ENCODE measurements at regions not wholly inside any gene's neighbourhood (a gene's known extent, or its start where the extent isn't known, plus 50 kb on each side); places are given as distances from the start of the nearest gene placed in this dataset.
"Not testable (repeated sequence)": the region's sequence is repeated elsewhere in the genome, so short reads cannot be mapped to it uniquely, and the experiment has no call there.

- DNase-seq = no peak
These were observed 495.8 kb downstream of the TTLL7 start for GRCh38 chr1:83503153-83503552.

- no peak for DNase-seq
These were observed 497.8 kb downstream of the TTLL7 start for GRCh38 chr1:83500987-83501591.

GRCh38 chr1:83500531-83500930 is 498.4 kb downstream of the TTLL7 start:
- no peak for DNase-seq

GRCh38 chr1:83499998-83500397 is 498.9 kb downstream of the TTLL7 start:
- no peak for DNase-seq

GRCh38 chr1:83497563-83497962 is 501.4 kb downstream of the TTLL7 start:
- DNase-seq = no peak

- DNase-seq = no peak
These were observed 503.4 kb downstream of the TTLL7 start for GRCh38 chr1:83495560-83495959.

GRCh38 chr1:83493633-83494032 is 505.3 kb downstream of the TTLL7 start:
- no peak for DNase-seq

- no peak for DNase-seq
These were observed 507.0 kb downstream of the TTLL7 start for GRCh38 chr1:83491930-83492329.

GRCh38 chr1:83490988-83491387 is 507.9 kb downstream of the TTLL7 start:
- DNase-seq = no peak

- not testable (repeated sequence) for DNase-seq
These were observed 510.8 kb downstream of the TTLL7 start for GRCh38 chr1:83488105-83488504.

- not testable (repeated sequence) for DNase-seq
These were observed 511.5 kb downstream of the TTLL7 start for GRCh38 chr1:83487460-83487859.

GRCh38 chr1:83485314-83486019 is 513.5 kb downstream of the TTLL7 start:
- DNase-seq = not testable (repeated sequence)

- DNase-seq = not testable (repeated sequence)
These were observed 517.6 kb downstream of the TTLL7 start for GRCh38 chr1:83481284-83481683.

GRCh38 chr1:83479591-83480239 is 519.2 kb downstream of the TTLL7 start:
- DNase-seq = not testable (repeated sequence)

GRCh38 chr1:83478127-83478526 is 520.8 kb downstream of the TTLL7 start:
- DNase-seq = not testable (repeated sequence)

GRCh38 chr1:83476518-83476917 is 522.4 kb downstream of the TTLL7 start:
- not testable (repeated sequence) for DNase-seq

GRCh38 chr1:83474946-83475345 is 524.0 kb downstream of the TTLL7 start:
- DNase-seq = not testable (repeated sequence)

- DNase-seq = not testable (repeated sequence)
These were observed 524.9 kb downstream of the TTLL7 start for GRCh38 chr1:83473986-83474385.

- DNase-seq = not testable (repeated sequence)
These were observed 526.9 kb downstream of the TTLL7 start for GRCh38 chr1:83472066-83472465.

GRCh38 chr1:83471272-83471671 is 527.7 kb downstream of the TTLL7 start:
- DNase-seq = not testable (repeated sequence)

GRCh38 chr1:83468336-83468735 is 530.6 kb downstream of the TTLL7 start:
- not testable (repeated sequence) for DNase-seq

GRCh38 chr1:83457735-83458248 is 541.1 kb downstream of the TTLL7 start:
- not testable (repeated sequence) for DNase-seq

GRCh38 chr1:83457281-83457680 is 541.7 kb downstream of the TTLL7 start:
- DNase-seq = not testable (repeated sequence)

- DNase-seq = not testable (repeated sequence)
These were observed 543.2 kb downstream of the TTLL7 start for GRCh38 chr1:83455753-83456152.
